GM23338 (cell line): ENCODE measurements at regions not wholly inside any gene's neighbourhood (a gene's known extent, or its start where the extent isn't known, plus 50 kb on each side); places are given as distances from the start of the nearest gene placed in this dataset.

ENCODE experiments used
- ATAC-seq: fragments of 200-7000 bp; cut with Tn5 transposase; 3 replicates; pipeline ENCODE4 v1.9.1; 2020
- DNase-seq: peaks from one replicate; pipeline ENCODE4 v3.0.0-alpha.2; 2015; ENCODE audit warnings: low spot score
- H2AFZ ChIP-seq: fragments of 200-600 bp; sonication (generic); 2 replicates; pipeline ENCODE4 v1.8.0; 2016; ENCODE audit warnings: antibody characterized with exemption, mild to moderate bottlenecking, moderate library complexity
- H3F3A ChIP-seq: fragments of 200-600 bp; sonication (generic); replicated peaks from 2 replicates; pipeline ENCODE4 v1.8.0; 2017; ENCODE audit warnings: antibody characterized with exemption, mixed run types, low read depth
- H3K27ac ChIP-seq: fragments of 200-600 bp; sonication (generic); 2 replicates; pipeline ENCODE4 v1.6.1; 2016; ENCODE audit warnings: low read depth
- H3K27me3 ChIP-seq: fragments of 200-600 bp; sonication (generic); 2 replicates; pipeline ENCODE4 v1.8.0; 2016; ENCODE audit warnings: mild to moderate bottlenecking, mixed run types, moderate library complexity; ENCODE audit not compliant: insufficient read depth
- H3K36me3 ChIP-seq: fragments of 200-600 bp; sonication (generic); 2 replicates; pipeline ENCODE4 v1.8.0; 2016; ENCODE audit warnings: mild to moderate bottlenecking; ENCODE audit not compliant: insufficient read depth
- H3K4me1 ChIP-seq: fragments of 200-600 bp; sonication (generic); 2 replicates; pipeline ENCODE4 v1.8.0; 2016; ENCODE audit warnings: mild to moderate bottlenecking, moderate library complexity; ENCODE audit not compliant: insufficient read depth
- H3K4me2 ChIP-seq: fragments of 200-600 bp; sonication (generic); 2 replicates; pipeline ENCODE4 v1.7.1; 2017; ENCODE audit warnings: mixed run types
- H3K4me3 ChIP-seq: fragments of 200-600 bp; sonication (generic); 2 replicates; pipeline ENCODE4 v1.6.1; 2016; ENCODE audit warnings: mixed run types
- H3K79me2 ChIP-seq: fragments of 200-600 bp; sonication (generic); replicated peaks from 2 replicates; pipeline ENCODE4 v1.8.0; 2017; ENCODE audit warnings: mild to moderate bottlenecking; ENCODE audit not compliant: insufficient read depth
- H3K9me2 ChIP-seq: fragments of 200-600 bp; sonication (generic); 2 replicates; pipeline ENCODE4 v1.8.0; 2017; ENCODE audit not compliant: insufficient read depth
- H4K20me1 ChIP-seq: fragments of 200-600 bp; sonication (generic); replicated peaks from 2 replicates; pipeline ENCODE4 v1.8.0; 2017; ENCODE audit warnings: mild to moderate bottlenecking; ENCODE audit not compliant: insufficient read depth
- H3K27ac Mint-ChIP-seq: 2 replicates; pipeline ENCODE4 v1.8.0; 2020; ENCODE audit warnings: inconsistent platforms, mild to moderate bottlenecking, moderate library complexity, mixed read lengths
- H3K27me3 Mint-ChIP-seq: 3 replicates; pipeline ENCODE4 v1.8.0; 2022; ENCODE audit warnings: low read depth, mild to moderate bottlenecking, moderate library complexity, mixed read lengths, inconsistent platforms; ENCODE audit not compliant: insufficient read depth, poor library complexity
- H3K36me3 Mint-ChIP-seq: 3 replicates; pipeline ENCODE4 v1.8.0; 2021; ENCODE audit warnings: low read depth, mild to moderate bottlenecking, inconsistent platforms, moderate library complexity, mixed read lengths
- H3K4me1 Mint-ChIP-seq: 3 replicates; pipeline ENCODE4 v1.8.0; 2020; ENCODE audit warnings: mild to moderate bottlenecking, inconsistent platforms, mixed read lengths
- H3K4me3 Mint-ChIP-seq: 3 replicates; pipeline ENCODE4 v1.8.0; 2021; ENCODE audit warnings: moderate library complexity, mild to moderate bottlenecking, inconsistent platforms, mixed read lengths
- H3K9me3 Mint-ChIP-seq: 3 replicates; pipeline ENCODE4 v1.8.0; 2020; ENCODE audit warnings: moderate library complexity, mild to moderate bottlenecking, inconsistent platforms, mixed read lengths
- CREB1 ChIP-seq: fragments of 250-450 bp; sonication (Bioruptor Pico); IDR thresholded peaks from 2 replicates; pipeline ENCODE4 v1.5.0; 2020; ENCODE audit warnings: low read depth, mild to moderate bottlenecking, moderate library complexity
- EZH2 ChIP-seq: fragments of 200-600 bp; sonication (generic); IDR thresholded peaks from one replicate; pipeline ENCODE4 v1.8.0; 2017; ENCODE audit warnings: antibody characterized with exemption, mild to moderate bottlenecking, low read depth; ENCODE audit not compliant: unreplicated experiment
- EZH2phosphoT487 ChIP-seq: fragments of 200-600 bp; sonication (generic); IDR thresholded peaks from one replicate; pipeline ENCODE4 v1.8.1; 2018; ENCODE audit warnings: antibody characterized with exemption; ENCODE audit not compliant: unreplicated experiment
- JUNB ChIP-seq: IDR thresholded peaks from one replicate; pipeline ENCODE4 v1.6.1; 2016; ENCODE audit warnings: antibody characterized with exemption; ENCODE audit not compliant: unreplicated experiment
- NANOG ChIP-seq: IDR thresholded peaks from 2 replicates; pipeline ENCODE4 v1.6.1; 2016; ENCODE audit warnings: antibody characterized with exemption, borderline replicate concordance
- POLR2AphosphoS5 ChIP-seq: IDR thresholded peaks from 2 replicates; pipeline ENCODE4 v1.6.1; 2016; ENCODE audit warnings: antibody characterized with exemption, low read depth
- STAT1 ChIP-seq: IDR thresholded peaks from one replicate; pipeline ENCODE4 v1.6.1; 2016; ENCODE audit warnings: antibody characterized with exemption; ENCODE audit not compliant: unreplicated experiment
- ZNF114 ChIP-seq: fragments of 250-450 bp; sonication (Bioruptor Pico); IDR thresholded peaks from 2 replicates; pipeline ENCODE4 v1.5.0; 2020; ENCODE audit warnings: mild to moderate bottlenecking, moderate library complexity
- ZNF331 ChIP-seq: fragments of 250-450 bp; sonication (Bioruptor Pico); IDR thresholded peaks from 2 replicates; pipeline ENCODE4 v1.5.0; 2020; ENCODE audit warnings: low read depth, mild to moderate bottlenecking, moderate library complexity
- TF ChIP-seq, protein P1 (sequence below): IDR thresholded peaks from 2 replicates; pipeline ENCODE4 v1.6.1; 2016; ENCODE audit warnings: antibody characterized with exemption
- TF ChIP-seq, protein P2 (sequence below): fragments of 250-450 bp; sonication (Bioruptor Pico); IDR thresholded peaks from 2 replicates; pipeline ENCODE4 v1.5.0; 2020; ENCODE audit warnings: mild to moderate bottlenecking, moderate library complexity
- TF ChIP-seq, protein P3 (sequence below): IDR thresholded peaks from one replicate; pipeline ENCODE4 v1.6.1; 2018; ENCODE audit warnings: antibody characterized with exemption; ENCODE audit not compliant: unreplicated experiment
- TF ChIP-seq, protein P4 (sequence below), 2 experiments: fragments of 200-600 bp in 1 of 2; sonication (generic) in 1 of 2; conservative IDR thresholded peaks; 2 replicates each; pipeline versions ENCODE4 v1.5.1 to v1.6.1; 2016 to 2017; ENCODE audit warnings: antibody characterized with exemption in 2 of 2, low read depth in 2 of 2, mild to moderate bottlenecking in 2 of 2, moderate library complexity in 1 of 2

DNA sequence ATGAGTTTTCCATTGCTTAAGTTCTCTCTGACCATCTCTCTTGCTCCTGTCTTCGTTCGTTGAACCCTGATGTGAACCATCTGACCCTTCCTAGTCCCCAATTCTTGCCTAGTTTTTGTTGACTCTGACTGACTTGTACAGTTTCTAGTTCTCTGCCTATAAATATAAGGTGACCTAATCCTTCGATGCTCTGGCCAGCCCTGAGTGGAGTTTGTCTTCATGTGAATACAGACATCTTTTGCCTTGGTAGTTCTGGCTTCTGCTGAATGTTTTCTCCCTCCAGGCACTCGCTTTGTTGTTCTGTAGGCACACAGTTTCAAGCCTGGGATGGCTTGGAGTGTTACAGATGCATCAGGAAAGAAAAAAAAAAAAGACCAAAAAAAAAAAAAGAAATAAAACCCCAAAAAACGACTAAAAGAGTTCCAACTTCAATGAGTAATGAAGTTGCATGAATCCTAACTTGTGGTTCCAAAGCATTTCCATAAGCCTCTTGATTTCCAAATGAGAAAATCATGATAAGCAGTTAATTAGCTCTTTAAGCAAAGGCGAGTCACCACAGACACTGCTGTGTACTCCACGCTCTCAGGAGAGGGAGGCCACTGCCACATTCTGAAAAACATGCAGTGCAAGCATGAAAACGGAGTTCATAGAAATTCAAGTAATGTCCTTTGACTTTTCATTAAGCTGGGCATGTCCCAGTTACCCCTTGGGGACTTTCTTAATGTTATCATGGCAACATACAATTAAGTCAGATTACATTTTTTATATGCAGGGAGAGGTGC, 165.2 kb downstream of the TDRD15 start:
- Mint-ChIP-seq H3K36me3 (no peaks in the 10 kb centered on the region), H3K4me1 (peaks cover 24% of the 10 kb centered on the region), H3K9me3 (0 out of 3 replicates have a peak, but pooled peaks cover 3% of the 10 kb centered on the region), H3K4me3 (no peak overlapping the region), H3K27ac (no peak overlapping the region), H3K27me3 (no peaks in the 10 kb centered on the region)
- no peak overlapping the region for H3K27ac ChIP-seq
- no peaks in the 10 kb centered on the region for H3K36me3 ChIP-seq
- ATAC-seq: peak; percentile 18; the same call in 2 of the 3 replicates
- TF ChIP-seq, protein P1, sequence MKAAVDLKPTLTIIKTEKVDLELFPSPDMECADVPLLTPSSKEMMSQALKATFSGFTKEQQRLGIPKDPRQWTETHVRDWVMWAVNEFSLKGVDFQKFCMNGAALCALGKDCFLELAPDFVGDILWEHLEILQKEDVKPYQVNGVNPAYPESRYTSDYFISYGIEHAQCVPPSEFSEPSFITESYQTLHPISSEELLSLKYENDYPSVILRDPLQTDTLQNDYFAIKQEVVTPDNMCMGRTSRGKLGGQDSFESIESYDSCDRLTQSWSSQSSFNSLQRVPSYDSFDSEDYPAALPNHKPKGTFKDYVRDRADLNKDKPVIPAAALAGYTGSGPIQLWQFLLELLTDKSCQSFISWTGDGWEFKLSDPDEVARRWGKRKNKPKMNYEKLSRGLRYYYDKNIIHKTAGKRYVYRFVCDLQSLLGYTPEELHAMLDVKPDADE: no peak
- TF ChIP-seq ZNF331 (CRISPR knock-in tag) (no peak), ZNF114 (CRISPR knock-in tag) (no peak), POLR2AphosphoS5 (no peak), STAT1 (no peak), EZH2 (no peak), CREB1 (CRISPR knock-in tag) (no peak), JUNB (no peak), EZH2phosphoT487 (no peak), NANOG (no peak)
- TF ChIP-seq, protein P2, sequence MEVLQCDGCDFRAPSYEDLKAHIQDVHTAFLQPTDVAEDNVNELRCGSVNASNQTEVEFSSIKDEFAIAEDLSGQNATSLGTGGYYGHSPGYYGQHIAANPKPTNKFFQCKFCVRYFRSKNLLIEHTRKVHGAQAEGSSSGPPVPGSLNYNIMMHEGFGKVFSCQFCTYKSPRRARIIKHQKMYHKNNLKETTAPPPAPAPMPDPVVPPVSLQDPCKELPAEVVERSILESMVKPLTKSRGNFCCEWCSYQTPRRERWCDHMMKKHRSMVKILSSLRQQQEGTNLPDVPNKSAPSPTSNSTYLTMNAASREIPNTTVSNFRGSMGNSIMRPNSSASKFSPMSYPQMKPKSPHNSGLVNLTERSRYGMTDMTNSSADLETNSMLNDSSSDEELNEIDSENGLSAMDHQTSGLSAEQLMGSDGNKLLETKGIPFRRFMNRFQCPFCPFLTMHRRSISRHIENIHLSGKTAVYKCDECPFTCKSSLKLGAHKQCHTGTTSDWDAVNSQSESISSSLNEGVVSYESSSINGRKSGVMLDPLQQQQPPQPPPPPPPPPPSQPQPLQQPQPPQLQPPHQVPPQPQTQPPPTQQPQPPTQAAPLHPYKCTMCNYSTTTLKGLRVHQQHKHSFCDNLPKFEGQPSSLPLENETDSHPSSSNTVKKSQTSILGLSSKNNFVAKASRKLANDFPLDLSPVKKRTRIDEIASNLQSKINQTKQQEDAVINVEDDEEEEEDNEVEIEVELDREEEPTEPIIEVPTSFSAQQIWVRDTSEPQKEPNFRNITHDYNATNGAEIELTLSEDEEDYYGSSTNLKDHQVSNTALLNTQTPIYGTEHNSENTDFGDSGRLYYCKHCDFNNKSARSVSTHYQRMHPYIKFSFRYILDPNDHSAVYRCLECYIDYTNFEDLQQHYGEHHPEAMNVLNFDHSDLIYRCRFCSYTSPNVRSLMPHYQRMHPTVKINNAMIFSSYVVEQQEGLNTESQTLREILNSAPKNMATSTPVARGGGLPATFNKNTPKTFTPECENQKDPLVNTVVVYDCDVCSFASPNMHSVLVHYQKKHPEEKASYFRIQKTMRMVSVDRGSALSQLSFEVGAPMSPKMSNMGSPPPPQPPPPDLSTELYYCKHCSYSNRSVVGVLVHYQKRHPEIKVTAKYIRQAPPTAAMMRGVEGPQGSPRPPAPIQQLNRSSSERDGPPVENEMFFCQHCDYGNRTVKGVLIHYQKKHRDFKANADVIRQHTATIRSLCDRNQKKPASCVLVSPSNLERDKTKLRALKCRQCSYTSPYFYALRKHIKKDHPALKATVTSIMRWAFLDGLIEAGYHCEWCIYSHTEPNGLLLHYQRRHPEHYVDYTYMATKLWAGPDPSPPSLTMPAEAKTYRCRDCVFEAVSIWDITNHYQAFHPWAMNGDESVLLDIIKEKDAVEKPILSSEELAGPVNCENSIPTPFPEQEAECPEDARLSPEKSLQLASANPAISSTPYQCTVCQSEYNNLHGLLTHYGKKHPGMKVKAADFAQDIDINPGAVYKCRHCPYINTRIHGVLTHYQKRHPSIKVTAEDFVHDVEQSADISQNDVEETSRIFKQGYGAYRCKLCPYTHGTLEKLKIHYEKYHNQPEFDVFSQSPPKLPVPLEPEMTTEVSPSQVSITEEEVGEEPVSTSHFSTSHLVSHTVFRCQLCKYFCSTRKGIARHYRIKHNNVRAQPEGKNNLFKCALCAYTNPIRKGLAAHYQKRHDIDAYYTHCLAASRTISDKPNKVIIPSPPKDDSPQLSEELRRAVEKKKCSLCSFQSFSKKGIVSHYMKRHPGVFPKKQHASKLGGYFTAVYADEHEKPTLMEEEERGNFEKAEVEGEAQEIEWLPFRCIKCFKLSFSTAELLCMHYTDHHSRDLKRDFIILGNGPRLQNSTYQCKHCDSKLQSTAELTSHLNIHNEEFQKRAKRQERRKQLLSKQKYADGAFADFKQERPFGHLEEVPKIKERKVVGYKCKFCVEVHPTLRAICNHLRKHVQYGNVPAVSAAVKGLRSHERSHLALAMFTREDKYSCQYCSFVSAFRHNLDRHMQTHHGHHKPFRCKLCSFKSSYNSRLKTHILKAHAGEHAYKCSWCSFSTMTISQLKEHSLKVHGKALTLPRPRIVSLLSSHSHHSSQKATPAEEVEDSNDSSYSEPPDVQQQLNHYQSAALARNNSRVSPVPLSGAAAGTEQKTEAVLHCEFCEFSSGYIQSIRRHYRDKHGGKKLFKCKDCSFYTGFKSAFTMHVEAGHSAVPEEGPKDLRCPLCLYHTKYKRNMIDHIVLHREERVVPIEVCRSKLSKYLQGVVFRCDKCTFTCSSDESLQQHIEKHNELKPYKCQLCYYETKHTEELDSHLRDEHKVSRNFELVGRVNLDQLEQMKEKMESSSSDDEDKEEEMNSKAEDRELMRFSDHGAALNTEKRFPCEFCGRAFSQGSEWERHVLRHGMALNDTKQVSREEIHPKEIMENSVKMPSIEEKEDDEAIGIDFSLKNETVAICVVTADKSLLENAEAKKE (CRISPR knock-in tag): no peak
- TF ChIP-seq, protein P3, sequence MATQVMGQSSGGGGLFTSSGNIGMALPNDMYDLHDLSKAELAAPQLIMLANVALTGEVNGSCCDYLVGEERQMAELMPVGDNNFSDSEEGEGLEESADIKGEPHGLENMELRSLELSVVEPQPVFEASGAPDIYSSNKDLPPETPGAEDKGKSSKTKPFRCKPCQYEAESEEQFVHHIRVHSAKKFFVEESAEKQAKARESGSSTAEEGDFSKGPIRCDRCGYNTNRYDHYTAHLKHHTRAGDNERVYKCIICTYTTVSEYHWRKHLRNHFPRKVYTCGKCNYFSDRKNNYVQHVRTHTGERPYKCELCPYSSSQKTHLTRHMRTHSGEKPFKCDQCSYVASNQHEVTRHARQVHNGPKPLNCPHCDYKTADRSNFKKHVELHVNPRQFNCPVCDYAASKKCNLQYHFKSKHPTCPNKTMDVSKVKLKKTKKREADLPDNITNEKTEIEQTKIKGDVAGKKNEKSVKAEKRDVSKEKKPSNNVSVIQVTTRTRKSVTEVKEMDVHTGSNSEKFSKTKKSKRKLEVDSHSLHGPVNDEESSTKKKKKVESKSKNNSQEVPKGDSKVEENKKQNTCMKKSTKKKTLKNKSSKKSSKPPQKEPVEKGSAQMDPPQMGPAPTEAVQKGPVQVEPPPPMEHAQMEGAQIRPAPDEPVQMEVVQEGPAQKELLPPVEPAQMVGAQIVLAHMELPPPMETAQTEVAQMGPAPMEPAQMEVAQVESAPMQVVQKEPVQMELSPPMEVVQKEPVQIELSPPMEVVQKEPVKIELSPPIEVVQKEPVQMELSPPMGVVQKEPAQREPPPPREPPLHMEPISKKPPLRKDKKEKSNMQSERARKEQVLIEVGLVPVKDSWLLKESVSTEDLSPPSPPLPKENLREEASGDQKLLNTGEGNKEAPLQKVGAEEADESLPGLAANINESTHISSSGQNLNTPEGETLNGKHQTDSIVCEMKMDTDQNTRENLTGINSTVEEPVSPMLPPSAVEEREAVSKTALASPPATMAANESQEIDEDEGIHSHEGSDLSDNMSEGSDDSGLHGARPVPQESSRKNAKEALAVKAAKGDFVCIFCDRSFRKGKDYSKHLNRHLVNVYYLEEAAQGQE: no peak
- TF ChIP-seq, protein P4, sequence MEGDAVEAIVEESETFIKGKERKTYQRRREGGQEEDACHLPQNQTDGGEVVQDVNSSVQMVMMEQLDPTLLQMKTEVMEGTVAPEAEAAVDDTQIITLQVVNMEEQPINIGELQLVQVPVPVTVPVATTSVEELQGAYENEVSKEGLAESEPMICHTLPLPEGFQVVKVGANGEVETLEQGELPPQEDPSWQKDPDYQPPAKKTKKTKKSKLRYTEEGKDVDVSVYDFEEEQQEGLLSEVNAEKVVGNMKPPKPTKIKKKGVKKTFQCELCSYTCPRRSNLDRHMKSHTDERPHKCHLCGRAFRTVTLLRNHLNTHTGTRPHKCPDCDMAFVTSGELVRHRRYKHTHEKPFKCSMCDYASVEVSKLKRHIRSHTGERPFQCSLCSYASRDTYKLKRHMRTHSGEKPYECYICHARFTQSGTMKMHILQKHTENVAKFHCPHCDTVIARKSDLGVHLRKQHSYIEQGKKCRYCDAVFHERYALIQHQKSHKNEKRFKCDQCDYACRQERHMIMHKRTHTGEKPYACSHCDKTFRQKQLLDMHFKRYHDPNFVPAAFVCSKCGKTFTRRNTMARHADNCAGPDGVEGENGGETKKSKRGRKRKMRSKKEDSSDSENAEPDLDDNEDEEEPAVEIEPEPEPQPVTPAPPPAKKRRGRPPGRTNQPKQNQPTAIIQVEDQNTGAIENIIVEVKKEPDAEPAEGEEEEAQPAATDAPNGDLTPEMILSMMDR (conservative IDR thresholded peaks at IDR 0.05; ENCODE audit: low read depth in 2 of 2): no peak
- no peaks in the 10 kb centered on the region for H3K27me3 ChIP-seq
- H3K79me2 ChIP-seq: no peaks in the 10 kb centered on the region
- H3K4me3 ChIP-seq: no peak overlapping the region
- no peaks in the 10 kb centered on the region for H3F3A ChIP-seq
- H3K4me2 ChIP-seq: no peak overlapping the region
- H3K4me1 ChIP-seq: peaks cover 12% of the 10 kb centered on the region; the same call in 1 of the 2 replicates
- DNase-seq: no peak
- H3K9me2 ChIP-seq: no peaks in the 10 kb centered on the region
- no peak overlapping the region for H2AFZ ChIP-seq
- H4K20me1 ChIP-seq: no peaks in the 10 kb centered on the region
